B cell (primary cell): ENCODE measurements at regions not wholly inside any gene's neighbourhood (a gene's known extent, or its start where the extent isn't known, plus 50 kb on each side); places are given as distances from the start of the nearest gene placed in this dataset.
A peak's percentile ranks its signal among the peaks of the same experiment; 100 is the strongest.

Source experiments
- ATAC-seq: fragments of 200-7000 bp; cut with Tn5 transposase; one replicate; pipeline ENCODE4 v1.10.0; 2021; ENCODE audit warnings: low read depth, mild to moderate bottlenecking, moderate number of reproducible peaks, moderate library complexity
- CTCF ChIA-PET: fragments of 350-600 bp; sonication (Branson Sonifier 250); formaldehyde crosslinking; loops from one replicate; lab custom pipeline; 2021; ENCODE audit warnings: antibody characterized with exemption, inconsistent platforms; lab: Charles Lee
- POLR2A ChIA-PET: fragments of 350-600 bp; sonication (Branson Sonifier 250); formaldehyde crosslinking; loops from one replicate; lab custom pipeline; 2021; ENCODE audit warnings: antibody characterized with exemption; lab: Charles Lee
- DNase-seq: peaks from one replicate; pipeline ENCODE4 v3.0.0; 2013
- H2AFZ ChIP-seq: 2 replicates; pipeline ENCODE4 v1.6.1; 2012; ENCODE audit warnings: mild to moderate bottlenecking, low read depth, low read length; ENCODE audit not compliant: insufficient read depth, poor library complexity, severe bottlenecking
- H3K27ac ChIP-seq, 2 donors: 1 replicate in 1 of 2; 2 replicates in 1 of 2; pipeline ENCODE4 v1.5.1; 2012 to 2013; ENCODE audit warnings: low read length in 2 of 2, mild to moderate bottlenecking in 2 of 2, moderate library complexity in 1 of 2
- H3K27me3 ChIP-seq, 4 experiments: fragments of 200-600 bp in 1 of 4; sonication (generic) in 1 of 4; replicated peaks in 1 of 4; 1 replicate in 2 of 4; 2 replicates in 2 of 4; pipeline versions ENCODE4 v1.6.1 to v1.7.0; 2013 to 2016; ENCODE audit warnings: low read length in 3 of 4, mild to moderate bottlenecking in 2 of 4, mixed read lengths in 1 of 4, moderate library complexity in 1 of 4; ENCODE audit not compliant: insufficient read depth in 4 of 4, control insufficient read depth in 3 of 4; ENCODE audit errors: control extremely low read depth in 1 of 4
- H3K36me3 ChIP-seq, 2 experiments: replicated peaks in 1 of 2; 1 replicate in 1 of 2; 2 replicates in 1 of 2; pipeline versions ENCODE4 v1.6.1 to v1.7.1; 2013; ENCODE audit warnings: low read length in 1 of 2; ENCODE audit not compliant: insufficient read depth in 2 of 2, control insufficient read depth in 1 of 2; ENCODE audit errors: control extremely low read depth in 1 of 2, extremely low read depth in 1 of 2
- H3K4me1 ChIP-seq, 2 donors: fragments of 200-600 bp in 1 of 2; sonication (generic) in 1 of 2; 1 replicate in 1 of 2; 2 replicates in 1 of 2; pipeline versions ENCODE4 v1.5.1 to v1.6.1; 2013 to 2017; ENCODE audit warnings: low read length in 2 of 2; ENCODE audit not compliant: control insufficient read depth in 2 of 2, insufficient read depth in 2 of 2
- H3K4me2 ChIP-seq: replicated peaks from 2 replicates; pipeline ENCODE3; 2012; ENCODE audit warnings: mild to moderate bottlenecking, low read depth, low read length; ENCODE audit not compliant: poor library complexity, severe bottlenecking
- H3K4me3 ChIP-seq, 5 experiments: fragments of 200-600 bp in 1 of 5; sonication (generic) in 1 of 5; 1 replicate in 3 of 5; 2 replicates in 2 of 5; pipeline versions ENCODE4 v1.5.1 to v1.7.0; 2011 to 2016; ENCODE audit warnings: low read length in 4 of 5, mild to moderate bottlenecking in 4 of 5, low read depth in 2 of 5, control low read depth in 1 of 5, moderate library complexity in 1 of 5; ENCODE audit not compliant: insufficient read depth in 1 of 5; ENCODE audit errors: control extremely low read depth in 1 of 5, extremely low read depth in 1 of 5
- H3K79me2 ChIP-seq: fragments of 200-600 bp; sonication (generic); one replicate; pipeline ENCODE4 v1.6.0; 2016; ENCODE audit warnings: low read length; ENCODE audit not compliant: control insufficient read depth, insufficient read depth
- H3K9ac ChIP-seq: fragments of 200-600 bp; sonication (generic); 2 replicates; pipeline ENCODE4 v1.6.1; 2017; ENCODE audit warnings: mild to moderate bottlenecking, low read length, moderate library complexity
- H3K9me3 ChIP-seq, 3 donors: one replicate each; pipeline versions ENCODE4 v1.6.1 to v1.7.1; 2013; ENCODE audit warnings: low read length in 2 of 3; ENCODE audit not compliant: control insufficient read depth in 2 of 3, insufficient read depth in 1 of 3; ENCODE audit errors: control extremely low read depth in 1 of 3
- H4K20me1 ChIP-seq: 2 replicates; pipeline ENCODE4 v1.6.0; 2012; ENCODE audit warnings: mild to moderate bottlenecking, low read length; ENCODE audit not compliant: insufficient read depth, control insufficient read depth, poor library complexity, severe bottlenecking
- H3K27ac Mint-ChIP-seq: one replicate; pipeline ENCODE4 v1.8.0; 2021; ENCODE audit warnings: mixed read lengths
- H3K27me3 Mint-ChIP-seq: one replicate; pipeline ENCODE4 v1.8.0; 2021; ENCODE audit warnings: mixed read lengths
- H3K4me1 Mint-ChIP-seq: one replicate; pipeline ENCODE4 v1.8.0; 2021; ENCODE audit warnings: mixed read lengths
- H3K4me3 Mint-ChIP-seq: one replicate; pipeline ENCODE4 v1.8.0; 2021; ENCODE audit warnings: mixed read lengths
- H3K9me3 Mint-ChIP-seq: one replicate; pipeline ENCODE4 v1.8.0; 2022; ENCODE audit warnings: mixed read lengths; ENCODE audit not compliant: insufficient read depth
- CTCF ChIP-seq: fragments of 200-600 bp; IDR thresholded peaks from one replicate; pipeline ENCODE4 v1.8.0; 2022; ENCODE audit warnings: antibody characterized with exemption, mild to moderate bottlenecking
- EZH2 ChIP-seq: IDR thresholded peaks from 2 replicates; pipeline ENCODE4 v1.6.1; 2012; ENCODE audit warnings: borderline replicate concordance, low read depth, mild to moderate bottlenecking, moderate library complexity, low read length; ENCODE audit not compliant: insufficient read depth, poor library complexity, severe bottlenecking
- WGBS: methylation state at CpG from one replicate; pipeline ENCODE4 v1.1.5; 2013; ENCODE audit warnings: missing lambda C conversion rate; ENCODE audit not compliant: insufficient coverage; 5-methylcytosine and 5-hydroxymethylcytosine counted together
- intact Hi-C: fragments of 100-400 bp; cut with micrococcal nuclease; formaldehyde crosslinking; loops from one replicate; pipeline ENCODE4 v1.10.0; 2022

- Histone ChIP-seq H4K20me1 (no peaks in the 10 kb centered on the region), H3K27ac (no peak overlapping the region), H3K27me3 (no peaks in the 10 kb centered on the region), H3K4me1 (peaks cover 24 to 30% of the 10 kb centered on the region in 2 donors), H3K36me3 (no peaks in the 10 kb centered on the region), H3K4me2 (no peak overlapping the region), H3K79me2 (no peaks in the 10 kb centered on the region), H2AFZ (no peak overlapping the region), H3K9me3 (no peaks in the 10 kb centered on the region), H3K4me3 (no peak overlapping the region), H3K9ac (no peak overlapping the region)
- ChIA-PET POLR2A (no interaction called here), CTCF (interaction anchor here (1.0 kb wide), 1 partner anchor 22 kb away, joined by 3 read pairs; no protein-coding TSS in a partner anchor)
- DNase-seq (no peak), ATAC-seq (no peak)
- intact Hi-C loops = no loop called here
- Mint-ChIP-seq H3K9me3 (no peaks in the 10 kb centered on the region), H3K4me1 (peaks cover 25% of the 10 kb centered on the region), H3K27ac (no peak overlapping the region), H3K4me3 (no peak overlapping the region), H3K27me3 (no peaks in the 10 kb centered on the region)
- no peak for TF ChIP-seq CTCF
- no peak for TF ChIP-seq EZH2
- WGBS = 100% methylated on average over 1 of the region's 1 CpG
These were observed 304.5 kb upstream of the SATB1 start for GRCh38 chr3:18729671-18730070.

GRCh38 chr3:18725668-18726407, 300.7 kb upstream of the SATB1 start:
- intact Hi-C loops = no loop called here
- Histone ChIP-seq H3K4me1 (peaks cover 40 to 48% of the 10 kb centered on the region in 2 donors), H3K36me3 (no peaks in the 10 kb centered on the region), H3K27ac (peak overlapping the region; percentile 31 to 77), H4K20me1 (no peaks in the 10 kb centered on the region), H3K4me2 (peak overlapping the region; percentile 71), H3K4me3 (peak overlapping the region in 4 of 5 experiments; percentile 7 to 30 (median 20)), H3K79me2 (no peaks in the 10 kb centered on the region), H2AFZ (peak overlapping the region; percentile 55), H3K9me3 (no peaks in the 10 kb centered on the region), H3K27me3 (no peaks in the 10 kb centered on the region), H3K9ac (peak overlapping the region; percentile 51)
- peak overlapping the region; percentile 23 for H3K27ac Mint-ChIP-seq
- H3K27me3 Mint-ChIP-seq = no peaks in the 10 kb centered on the region
- WGBS = no CpG with 5 or more reads among the region's 6 CpGs
- H3K4me1 Mint-ChIP-seq = peaks cover 40% of the 10 kb centered on the region
- peak overlapping the region; percentile 7 for H3K4me3 Mint-ChIP-seq
- DNase-seq = peak; percentile 34
- ATAC-seq = no peak
- POLR2A ChIA-PET = no interaction called here
- H3K9me3 Mint-ChIP-seq = no peaks in the 10 kb centered on the region
- TF ChIP-seq EZH2 (no peak), CTCF (no peak)
- CTCF ChIA-PET = interaction anchor here (1.0 to 1.7 kb wide), 2 partner anchors 16 to 32 kb away, joined by 3 read pairs; no protein-coding TSS in a partner anchor
